ENCODE measurements at regions not wholly inside any gene's neighbourhood (a gene's known extent, or its start where the extent isn't known, plus 50 kb on each side); places are given as distances from the start of the nearest gene placed in this dataset.

GRCh38 chr13:85662186-85662585 lies 137.0 kb downstream of the SLITRK6 start:
- DNase-seq, result no peak

GRCh38 chr13:85661675-85662074 lies 137.5 kb downstream of the SLITRK6 start:
- DNase-seq, result no peak

GRCh38 chr13:85659493-85659892 lies 139.7 kb downstream of the SLITRK6 start:
- DNase-seq, result no peak

DNA sequence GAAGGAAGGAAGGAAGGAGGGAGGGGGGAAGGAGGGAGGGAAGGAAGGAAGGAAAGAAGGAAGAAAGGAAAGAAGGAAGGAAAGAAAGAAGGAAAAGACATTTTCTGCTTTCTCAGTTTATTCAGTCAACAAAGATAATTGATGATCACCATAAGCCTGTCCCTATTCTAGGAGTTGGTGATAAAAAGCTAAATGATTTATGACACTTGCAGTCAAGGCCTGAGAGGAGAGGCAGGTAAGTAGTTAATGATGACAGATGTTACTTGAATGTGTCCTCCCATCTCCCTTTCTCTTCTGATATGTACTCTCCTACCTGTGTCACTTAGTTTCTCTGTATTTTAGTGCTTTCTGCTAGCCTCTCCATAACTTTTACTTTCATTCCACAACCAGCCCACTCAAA lies 141.3 kb downstream of the SLITRK6 start:
- DNase-seq, result no peak

DNA sequence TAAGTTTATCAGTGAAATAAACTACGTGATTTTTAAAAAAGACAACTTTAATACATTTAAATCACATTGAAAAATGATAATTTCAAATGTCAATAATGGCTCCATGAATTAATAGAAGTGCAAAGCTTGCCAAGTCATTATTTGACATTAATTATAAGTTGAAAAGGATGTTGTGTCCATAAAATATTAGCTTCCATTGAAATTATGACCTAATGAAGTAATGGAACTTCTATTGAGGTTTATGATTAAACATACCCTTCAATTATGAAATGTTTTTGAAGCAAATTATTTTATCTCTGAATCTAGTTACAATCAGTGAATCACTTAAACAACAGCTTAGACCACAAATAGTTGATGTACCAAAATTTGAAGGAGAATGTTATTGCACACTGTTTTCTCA lies 144.2 kb downstream of the SLITRK6 start:
- DNase-seq, result no peak

GRCh38 chr13:85654227-85654626 lies 145.0 kb downstream of the SLITRK6 start:
- DNase-seq, result no peak

- no peak for DNase-seq
Observed at GRCh38 chr13:85653681-85654080, 145.5 kb downstream of the SLITRK6 start.

DNA sequence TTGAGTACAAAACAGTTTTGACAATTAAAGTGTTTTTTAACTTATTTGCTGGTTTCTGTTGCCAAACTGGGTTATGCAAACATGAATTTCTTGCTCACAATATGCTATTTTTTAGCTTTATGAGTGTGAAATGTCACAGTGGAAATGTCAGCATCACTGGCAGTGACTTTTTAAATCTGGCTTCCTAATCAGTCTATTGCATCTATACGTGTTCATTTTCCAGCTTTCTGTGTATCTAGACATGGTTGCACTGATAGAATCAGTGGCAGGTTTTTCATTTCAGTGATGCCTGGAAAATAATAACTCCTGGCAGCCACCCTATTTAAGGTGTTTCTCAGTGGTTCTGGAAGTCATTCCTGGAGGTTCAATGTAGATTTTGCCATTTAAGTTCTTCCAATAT lies 146.7 kb downstream of the SLITRK6 start:
- DNase-seq, result no peak

- no peak for DNase-seq
Observed at GRCh38 chr13:85651440-85651839, 147.8 kb downstream of the SLITRK6 start.

DNA sequence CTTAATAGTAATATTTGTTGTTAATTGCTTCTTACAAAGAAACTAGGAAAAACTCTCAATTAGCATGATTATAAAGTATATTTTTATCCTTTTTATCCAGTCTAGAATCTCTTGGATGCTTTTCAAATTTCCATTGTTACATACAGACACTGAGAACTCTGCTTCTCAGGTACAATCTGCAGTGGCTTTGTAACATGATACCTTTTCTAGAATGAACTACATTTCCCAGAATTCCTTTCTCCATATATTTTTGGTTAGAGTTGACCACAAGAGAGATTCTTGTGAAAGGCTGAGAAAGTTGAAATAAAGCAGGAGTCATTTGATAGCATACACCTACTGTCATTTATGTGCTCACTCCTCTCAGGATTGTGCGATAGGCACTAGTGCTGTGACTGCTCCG lies 148.6 kb downstream of the SLITRK6 start:
- no peak for DNase-seq

DNA sequence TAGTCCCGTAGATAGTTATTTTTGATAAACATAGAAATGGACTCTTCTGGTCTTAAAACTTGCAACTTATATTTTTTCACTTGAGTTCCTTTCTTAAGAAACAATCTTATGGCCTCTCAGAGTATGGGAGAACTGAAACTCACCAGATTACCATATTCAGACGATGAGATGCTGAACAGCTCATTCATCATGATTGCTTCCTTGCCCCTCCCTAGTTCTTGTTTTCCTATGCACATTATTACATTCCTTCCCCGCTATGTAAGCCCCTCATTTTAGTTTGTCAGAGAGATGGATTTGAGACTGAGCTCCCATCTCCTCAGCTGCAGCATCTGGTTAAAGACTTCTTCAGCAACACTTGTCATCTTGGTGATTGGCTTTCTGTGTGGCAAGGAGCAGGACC lies 158.5 kb downstream of the SLITRK6 start:
- no peak for DNase-seq

- DNase-seq, result no peak
Observed at GRCh38 chr13:85638815-85639393, 160.3 kb downstream of the SLITRK6 start.

- DNase-seq, result no peak
Observed at GRCh38 chr13:85638265-85638664, 161.0 kb downstream of the SLITRK6 start.

- DNase-seq, result no peak
Observed at GRCh38 chr13:85632526-85633195, 166.6 kb downstream of the SLITRK6 start.

- no peak for DNase-seq
Observed at GRCh38 chr13:85631801-85632200, 167.4 kb downstream of the SLITRK6 start.

DNA sequence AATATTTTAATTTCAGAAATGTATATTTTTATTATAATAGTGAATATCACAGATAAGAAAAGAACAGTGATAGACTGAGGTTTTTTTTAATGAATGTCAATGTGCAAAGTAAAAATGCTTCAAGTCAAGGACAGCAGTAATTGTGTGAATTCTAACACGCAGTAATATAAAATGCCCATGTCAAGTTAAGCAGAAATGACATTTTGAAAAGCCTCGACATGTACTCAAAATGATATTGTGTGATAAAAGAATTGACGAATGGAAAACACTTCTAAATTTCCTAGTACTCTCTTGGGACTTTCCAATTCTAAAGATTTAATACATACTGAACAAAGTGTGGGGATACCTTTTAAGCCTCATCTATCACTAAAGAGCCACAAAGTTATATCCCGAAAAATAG lies 172.6 kb downstream of the SLITRK6 start:
- no peak for DNase-seq

DNA sequence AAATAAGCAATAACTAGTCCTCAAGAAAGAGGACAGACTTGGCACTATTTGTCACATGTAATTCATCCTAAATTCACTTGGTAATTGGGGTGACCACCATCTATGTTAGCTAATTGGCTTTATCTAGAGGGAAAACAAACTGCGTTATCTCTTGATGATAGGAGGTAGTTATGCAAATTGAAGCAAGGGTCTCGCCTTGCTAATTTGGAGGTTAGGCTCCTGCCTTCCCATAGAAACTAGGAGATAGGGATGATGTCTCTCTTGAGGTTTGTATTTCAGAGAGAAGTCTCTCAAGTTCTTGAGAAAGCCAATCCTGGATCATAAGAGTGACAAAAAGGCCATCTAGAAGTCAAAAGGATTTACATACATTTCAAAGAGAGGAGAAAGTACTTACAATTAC lies 179.9 kb downstream of the SLITRK6 start:
- DNase-seq, result no peak

DNA sequence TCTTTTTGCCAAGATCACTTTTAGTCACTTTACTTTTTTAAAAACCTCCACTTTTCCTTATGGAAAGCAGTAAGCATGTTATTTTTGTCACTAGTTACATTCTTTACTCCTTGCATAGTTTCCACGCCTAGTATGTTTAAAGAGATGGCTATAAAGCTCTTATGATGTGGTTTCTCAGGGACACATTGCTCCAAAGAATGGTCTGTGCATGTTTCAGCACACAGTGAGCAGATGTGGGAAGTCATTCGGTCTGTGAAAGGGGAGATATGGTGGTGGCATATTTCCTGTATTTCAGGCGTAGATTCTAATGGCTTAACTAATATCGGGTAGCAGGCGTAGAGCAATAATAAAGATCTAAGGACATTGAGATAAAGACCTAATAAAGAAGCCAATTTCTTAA lies 180.7 kb downstream of the SLITRK6 start:
- no peak for DNase-seq

- no peak for DNase-seq
Observed at GRCh38 chr13:85616275-85616674, 182.9 kb downstream of the SLITRK6 start.

DNA sequence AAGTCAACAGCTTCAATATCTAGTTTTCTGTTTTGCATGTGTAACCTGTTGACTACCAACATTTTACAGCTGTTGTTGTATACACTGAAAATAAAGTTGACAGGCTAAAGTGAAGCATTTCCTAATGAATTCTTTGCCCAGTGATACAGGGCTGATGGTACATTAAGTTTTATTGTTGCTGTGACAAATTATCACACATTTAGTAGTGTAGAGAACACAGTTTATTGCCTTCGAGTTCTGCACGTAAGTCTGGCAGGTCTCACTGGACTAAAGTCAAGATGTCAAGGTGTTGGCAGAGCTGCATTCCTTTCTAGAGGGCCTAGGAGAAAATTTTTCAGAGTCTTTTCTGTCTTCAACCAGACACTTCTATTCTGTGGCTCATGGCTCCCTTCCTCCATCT lies 184.2 kb downstream of the SLITRK6 start:
- DNase-seq, result no peak

GRCh38 chr13:85610024-85610423 lies 189.2 kb downstream of the SLITRK6 start:
- no peak for DNase-seq

- DNase-seq, result no peak
Observed at GRCh38 chr13:85608255-85608829, 190.9 kb downstream of the SLITRK6 start.

GRCh38 chr13:85603735-85604134 lies 195.5 kb downstream of the SLITRK6 start:
- no peak for DNase-seq

DNA sequence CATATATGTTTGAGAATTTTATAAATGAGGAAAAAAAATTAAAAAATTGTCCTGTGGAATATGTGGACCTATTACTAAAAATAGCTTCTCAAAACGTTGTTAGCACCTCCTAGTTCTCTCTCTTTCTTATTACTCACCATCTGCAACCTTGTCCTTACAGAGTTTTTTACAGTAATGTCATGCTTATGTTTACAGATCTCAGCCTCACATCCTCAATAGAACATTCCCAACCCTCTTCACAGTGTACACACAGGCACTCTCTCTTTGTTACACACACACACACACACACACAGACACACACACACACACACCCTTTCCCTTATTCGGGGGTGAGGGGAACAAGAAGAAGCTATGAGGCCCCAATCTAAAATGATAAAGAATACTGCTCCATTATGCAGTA lies 197.7 kb downstream of the SLITRK6 start:
- no peak for DNase-seq

Data from SIG-M5 (cell line).